Activated naive CD8-positive, alpha-beta T cell treated with anti-CD3 and anti-CD28 coated beads for 36 hours (primary cell): ENCODE measurements at regions not wholly inside any gene's neighbourhood (a gene's known extent, or its start where the extent isn't known, plus 50 kb on each side); places are given as distances from the start of the nearest gene placed in this dataset.

ENCODE experiments used
- DNase-seq: peaks from one replicate; pipeline ENCODE4 v3.0.0; 2021
- H3K27ac Mint-ChIP-seq: one replicate; pipeline ENCODE4 v1.8.0; 2022; ENCODE audit warnings: mild to moderate bottlenecking, moderate library complexity, mixed read lengths
- H3K27me3 Mint-ChIP-seq: one replicate; pipeline ENCODE4 v1.8.0; 2022; ENCODE audit warnings: mild to moderate bottlenecking, mixed read lengths
- H3K36me3 Mint-ChIP-seq: one replicate; pipeline ENCODE4 v1.8.0; 2021; ENCODE audit warnings: mild to moderate bottlenecking, mixed read lengths
- H3K4me1 Mint-ChIP-seq: one replicate; pipeline ENCODE4 v1.8.0; 2021; ENCODE audit warnings: mixed read lengths
- H3K4me3 Mint-ChIP-seq: one replicate; pipeline ENCODE4 v1.8.0; 2022; ENCODE audit warnings: mild to moderate bottlenecking, moderate library complexity, mixed read lengths
- H3K9me3 Mint-ChIP-seq: one replicate; pipeline ENCODE4 v1.8.0; 2022; ENCODE audit warnings: mixed read lengths

GRCh38 chr10:8898745-8899330 is 844.4 kb downstream of the GATA3 start:
- no peak for DNase-seq
- Mint-ChIP-seq H3K4me3 (no peak overlapping the region), H3K9me3 (peaks cover 2% of the 10 kb centered on the region), H3K27me3 (no peaks in the 10 kb centered on the region), H3K27ac (no peak overlapping the region), H3K36me3 (no peaks in the 10 kb centered on the region), H3K4me1 (peaks cover 2% of the 10 kb centered on the region)

DNA sequence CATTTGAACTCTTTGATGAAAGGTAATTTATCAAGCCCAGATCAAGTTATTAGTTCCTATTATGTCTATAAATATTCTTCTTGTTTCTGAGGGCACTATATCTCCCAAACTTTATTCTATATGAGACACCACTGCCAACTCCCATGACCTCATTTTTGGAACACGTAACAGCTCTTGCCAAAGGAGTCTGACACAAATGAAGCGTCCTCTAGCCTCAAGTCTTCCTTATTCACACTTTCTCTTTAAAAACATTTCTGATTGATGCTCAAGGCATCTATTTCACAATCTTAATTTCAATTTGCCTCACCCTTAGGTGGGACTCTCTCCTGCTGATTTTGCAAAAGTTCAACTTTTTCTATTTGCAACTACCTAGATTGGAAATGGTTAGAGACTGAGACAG is 848.4 kb downstream of the GATA3 start:
- no peak overlapping the region for H3K4me3 Mint-ChIP-seq
- H3K27ac Mint-ChIP-seq: no peak overlapping the region
- H3K27me3 Mint-ChIP-seq: no peaks in the 10 kb centered on the region
- DNase-seq: no peak
- no peaks in the 10 kb centered on the region for H3K4me1 Mint-ChIP-seq
- H3K36me3 Mint-ChIP-seq: no peaks in the 10 kb centered on the region
- H3K9me3 Mint-ChIP-seq: no peaks in the 10 kb centered on the region

- Mint-ChIP-seq H3K4me1 (peaks cover 2% of the 10 kb centered on the region), H3K36me3 (no peaks in the 10 kb centered on the region), H3K9me3 (no peaks in the 10 kb centered on the region), H3K27ac (no peak overlapping the region), H3K4me3 (no peak overlapping the region), H3K27me3 (no peaks in the 10 kb centered on the region)
- no peak for DNase-seq
Observed at GRCh38 chr10:8908013-8908412, 853.5 kb downstream of the GATA3 start.

- DNase-seq: no peak
- Mint-ChIP-seq H3K4me1 (peaks cover 3% of the 10 kb centered on the region), H3K27ac (no peak overlapping the region), H3K4me3 (no peak overlapping the region), H3K36me3 (no peaks in the 10 kb centered on the region), H3K27me3 (no peaks in the 10 kb centered on the region), H3K9me3 (no peaks in the 10 kb centered on the region)
Observed at GRCh38 chr10:8910314-8910713, 855.8 kb downstream of the GATA3 start.

DNA sequence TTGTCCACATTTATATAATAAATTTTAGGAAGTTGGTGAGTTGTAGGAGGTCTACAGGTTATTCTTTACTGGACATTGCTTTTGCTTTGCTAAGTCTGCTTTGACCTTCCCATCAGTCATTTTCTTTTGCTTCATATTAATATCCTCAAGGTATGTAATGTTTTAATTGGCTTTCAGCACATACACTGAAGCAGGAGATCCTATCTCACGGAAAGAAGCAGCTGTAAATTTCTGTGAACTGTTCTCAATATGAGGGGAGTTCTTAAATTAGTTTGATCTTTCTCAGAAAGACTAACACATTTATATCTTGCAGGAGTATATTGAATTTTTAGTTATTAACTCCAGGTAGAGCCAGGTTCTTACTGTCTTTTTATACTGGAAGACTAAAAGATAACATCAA is 856.5 kb downstream of the GATA3 start:
- H3K36me3 Mint-ChIP-seq: no peaks in the 10 kb centered on the region
- no peak for DNase-seq
- H3K4me3 Mint-ChIP-seq: no peak overlapping the region
- H3K27me3 Mint-ChIP-seq: no peaks in the 10 kb centered on the region
- no peak overlapping the region for H3K27ac Mint-ChIP-seq
- H3K9me3 Mint-ChIP-seq: no peaks in the 10 kb centered on the region
- H3K4me1 Mint-ChIP-seq: peaks cover 3% of the 10 kb centered on the region

DNA sequence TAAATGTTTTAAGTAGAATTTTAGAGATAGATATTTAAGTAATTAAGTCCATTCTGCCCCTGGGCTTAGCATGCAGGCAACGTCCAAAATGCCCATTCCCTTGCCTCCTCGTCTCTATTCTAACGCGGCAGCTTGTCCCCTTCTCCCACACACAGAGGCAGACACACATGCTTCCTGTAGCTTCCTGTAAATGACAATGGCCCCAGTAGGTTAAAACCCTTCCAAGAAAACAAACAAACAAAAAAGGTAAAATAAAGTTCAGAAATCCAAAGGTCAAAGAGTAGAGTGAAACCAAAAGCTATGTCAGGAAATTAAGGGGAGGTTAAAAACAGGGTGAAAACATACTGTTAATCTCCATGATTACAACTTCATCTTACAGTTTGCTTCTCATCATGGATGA is 857.6 kb downstream of the GATA3 start:
- no peak for DNase-seq
- peaks cover 3% of the 10 kb centered on the region for H3K4me1 Mint-ChIP-seq
- H3K27ac Mint-ChIP-seq: no peak overlapping the region
- no peaks in the 10 kb centered on the region for H3K27me3 Mint-ChIP-seq
- H3K36me3 Mint-ChIP-seq: no peaks in the 10 kb centered on the region
- no peak overlapping the region for H3K4me3 Mint-ChIP-seq
- no peaks in the 10 kb centered on the region for H3K9me3 Mint-ChIP-seq

DNA sequence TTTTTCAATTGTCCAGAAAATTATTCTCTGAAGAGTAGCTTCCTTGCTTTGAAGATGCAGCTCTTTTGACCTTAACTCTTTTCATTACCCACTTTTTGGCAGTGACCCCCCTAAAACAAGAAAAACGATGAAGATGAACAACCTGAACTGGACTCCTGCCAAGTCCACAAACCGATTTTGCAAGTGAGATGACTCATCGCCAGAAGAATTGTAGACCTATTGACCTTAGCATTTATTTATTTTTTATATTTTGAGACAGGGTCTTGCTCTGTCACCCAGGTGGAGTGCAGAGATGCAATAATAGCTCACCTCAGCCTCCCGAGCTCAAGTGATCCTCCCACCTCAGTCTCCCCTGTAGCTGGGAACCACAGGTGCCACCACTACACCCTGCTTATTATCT is 859.2 kb downstream of the GATA3 start:
- Mint-ChIP-seq H3K27me3 (no peaks in the 10 kb centered on the region), H3K4me3 (no peak overlapping the region), H3K4me1 (peaks cover 3% of the 10 kb centered on the region), H3K27ac (no peak overlapping the region), H3K9me3 (no peaks in the 10 kb centered on the region), H3K36me3 (no peaks in the 10 kb centered on the region)
- DNase-seq: no peak

DNA sequence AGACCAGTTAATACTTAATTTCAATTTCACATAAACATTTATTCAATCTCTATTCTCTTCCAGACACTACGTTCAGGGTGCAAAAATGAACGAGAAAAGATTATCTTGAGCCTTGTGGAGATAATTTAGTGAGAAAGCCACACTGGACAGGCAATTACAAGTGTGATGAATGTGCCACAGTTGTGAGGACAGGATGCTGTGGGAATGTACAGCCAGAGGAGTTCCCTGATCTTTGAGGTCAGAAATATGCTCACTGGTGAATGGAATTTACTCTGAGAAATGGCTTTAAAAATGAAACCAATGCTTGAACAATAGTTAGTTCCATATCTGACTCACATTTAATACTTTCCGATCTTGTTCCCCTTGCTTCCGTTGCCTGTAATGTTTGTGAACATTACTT is 864.8 kb downstream of the GATA3 start:
- Mint-ChIP-seq H3K27me3 (no peaks in the 10 kb centered on the region), H3K9me3 (no peaks in the 10 kb centered on the region), H3K4me1 (peaks cover 9% of the 10 kb centered on the region), H3K36me3 (no peaks in the 10 kb centered on the region), H3K27ac (no peak overlapping the region), H3K4me3 (no peak overlapping the region)
- no peak for DNase-seq

DNA sequence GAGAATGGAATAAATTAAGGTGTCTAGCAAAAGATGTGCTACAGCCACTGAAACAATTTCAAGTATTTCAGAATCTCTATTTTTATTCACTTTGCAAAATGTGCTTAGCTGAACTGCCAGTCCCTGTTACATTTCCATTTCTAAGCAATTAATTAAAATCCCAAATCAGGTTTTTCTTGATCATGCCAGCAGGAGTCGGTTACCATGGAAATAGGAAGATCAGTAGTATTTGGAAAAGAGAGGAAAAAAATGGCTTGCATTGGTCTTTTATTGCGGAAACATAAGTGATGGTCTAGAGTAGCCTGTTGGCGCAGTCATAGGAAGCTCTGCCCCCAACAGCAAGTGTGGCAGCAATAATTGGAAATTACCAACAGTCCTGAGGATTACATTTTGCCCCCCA is 867.1 kb downstream of the GATA3 start:
- DNase-seq: no peak
- Mint-ChIP-seq H3K27ac (no peak overlapping the region), H3K9me3 (peaks cover 6% of the 10 kb centered on the region), H3K36me3 (no peaks in the 10 kb centered on the region), H3K4me3 (no peak overlapping the region), H3K4me1 (peaks cover 9% of the 10 kb centered on the region), H3K27me3 (no peaks in the 10 kb centered on the region)

- no peak overlapping the region for H3K27ac Mint-ChIP-seq
- no peak overlapping the region for H3K4me3 Mint-ChIP-seq
- H3K36me3 Mint-ChIP-seq: no peaks in the 10 kb centered on the region
- H3K9me3 Mint-ChIP-seq: peaks cover 6% of the 10 kb centered on the region
- H3K27me3 Mint-ChIP-seq: no peaks in the 10 kb centered on the region
- no peak for DNase-seq
- H3K4me1 Mint-ChIP-seq: peaks cover 9% of the 10 kb centered on the region
Observed at GRCh38 chr10:8923096-8923495, 868.6 kb downstream of the GATA3 start.

DNA sequence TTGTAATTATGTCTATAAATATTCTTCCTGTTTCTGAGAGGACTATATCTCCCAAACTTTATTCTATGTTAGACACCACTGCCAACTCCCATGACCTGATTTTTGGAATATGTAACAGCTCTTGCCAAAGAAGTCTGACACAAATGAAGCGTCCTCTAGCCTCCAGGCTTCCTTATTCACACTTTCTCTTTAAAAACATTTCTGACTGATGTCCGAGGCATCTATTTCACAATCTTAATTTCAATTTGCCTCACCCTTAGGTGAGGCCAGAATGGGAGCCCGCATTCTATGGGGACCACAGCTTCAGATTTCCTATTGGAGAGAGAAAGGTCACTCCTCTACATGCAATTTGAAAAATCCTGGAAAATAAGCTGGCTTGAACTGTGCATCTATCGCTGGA is 873.2 kb downstream of the GATA3 start:
- Mint-ChIP-seq H3K27me3 (no peaks in the 10 kb centered on the region), H3K9me3 (peaks cover 6% of the 10 kb centered on the region), H3K4me1 (no peaks in the 10 kb centered on the region), H3K36me3 (no peaks in the 10 kb centered on the region), H3K27ac (no peak overlapping the region), H3K4me3 (no peak overlapping the region)
- no peak for DNase-seq

GRCh38 chr10:8946451-8946850 is 892.0 kb downstream of the GATA3 start:
- Mint-ChIP-seq H3K4me1 (peaks cover 3% of the 10 kb centered on the region), H3K27ac (no peak overlapping the region), H3K9me3 (peaks cover 8% of the 10 kb centered on the region), H3K4me3 (no peak overlapping the region), H3K36me3 (no peaks in the 10 kb centered on the region), H3K27me3 (no peaks in the 10 kb centered on the region)
- no peak for DNase-seq

GRCh38 chr10:8950978-8951377 is 896.5 kb downstream of the GATA3 start:
- Mint-ChIP-seq H3K9me3 (peaks cover 5% of the 10 kb centered on the region), H3K4me1 (peaks cover 3% of the 10 kb centered on the region), H3K4me3 (no peak overlapping the region), H3K36me3 (peaks cover 2% of the 10 kb centered on the region), H3K27ac (no peak overlapping the region), H3K27me3 (no peaks in the 10 kb centered on the region)
- DNase-seq: no peak

- no peak for DNase-seq
- H3K27me3 Mint-ChIP-seq: no peaks in the 10 kb centered on the region
- peak overlapping the region; percentile 9 for H3K27ac Mint-ChIP-seq
- no peak overlapping the region for H3K4me3 Mint-ChIP-seq
- H3K4me1 Mint-ChIP-seq: peaks cover 3% of the 10 kb centered on the region
- peaks cover 4% of the 10 kb centered on the region for H3K9me3 Mint-ChIP-seq
- peaks cover 2% of the 10 kb centered on the region for H3K36me3 Mint-ChIP-seq
Observed at GRCh38 chr10:8951440-8952089, 897.1 kb downstream of the GATA3 start.

DNA sequence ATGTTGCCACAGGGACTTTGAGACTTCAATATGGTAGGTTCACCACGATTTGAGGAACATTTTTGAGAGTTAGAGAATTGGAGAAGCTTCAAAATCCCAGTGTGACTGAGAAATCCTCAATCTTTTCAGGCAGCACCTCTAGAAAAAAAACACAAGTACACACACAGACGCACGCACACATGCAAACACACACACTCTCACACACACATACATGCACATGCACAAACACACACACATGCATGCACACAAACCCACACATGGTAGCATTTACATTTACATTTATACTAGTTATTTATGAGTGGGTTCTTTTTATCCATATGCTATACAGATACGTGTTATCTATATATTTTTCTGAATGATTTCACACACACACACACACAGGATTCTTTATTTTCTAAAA is 901.9 kb downstream of the GATA3 start:
- DNase-seq: no peak
- H3K4me3 Mint-ChIP-seq: no peak overlapping the region
- H3K4me1 Mint-ChIP-seq: no peaks in the 10 kb centered on the region
- no peak overlapping the region for H3K27ac Mint-ChIP-seq
- H3K36me3 Mint-ChIP-seq: peaks cover 2% of the 10 kb centered on the region
- H3K9me3 Mint-ChIP-seq: peaks cover 4% of the 10 kb centered on the region
- H3K27me3 Mint-ChIP-seq: no peaks in the 10 kb centered on the region

DNA sequence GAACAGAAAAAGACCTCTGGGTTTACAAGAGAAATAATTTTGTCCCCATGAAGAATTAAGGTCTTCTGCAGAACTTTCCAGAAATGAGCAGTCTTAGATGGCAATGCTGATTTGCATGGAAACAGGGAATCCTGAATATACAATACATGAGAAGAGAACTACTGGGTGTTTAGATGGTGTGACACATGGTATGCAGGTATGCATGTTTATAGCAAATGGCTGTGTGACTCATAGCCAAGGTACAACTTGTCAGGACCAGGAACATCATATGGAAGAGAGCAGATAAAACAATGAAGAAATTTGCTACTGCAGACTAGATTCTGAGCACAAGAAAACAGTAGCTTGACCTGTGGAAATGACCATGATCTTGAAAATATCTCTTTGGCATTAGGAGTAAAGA is 907.8 kb downstream of the GATA3 start:
- no peak overlapping the region for H3K27ac Mint-ChIP-seq
- no peaks in the 10 kb centered on the region for H3K27me3 Mint-ChIP-seq
- H3K36me3 Mint-ChIP-seq: peaks cover 5% of the 10 kb centered on the region
- peaks cover 3% of the 10 kb centered on the region for H3K9me3 Mint-ChIP-seq
- H3K4me3 Mint-ChIP-seq: no peak overlapping the region
- no peak for DNase-seq
- H3K4me1 Mint-ChIP-seq: peaks cover 4% of the 10 kb centered on the region
